Breast epithelium (tissue), 4 donors: ENCODE measurements at regions not wholly inside any gene's neighbourhood (a gene's known extent, or its start where the extent isn't known, plus 50 kb on each side); places are given as distances from the start of the nearest gene placed in this dataset.

Experiments used
- DNase-seq, 2 donors: peaks; one replicate each; pipeline ENCODE4 v3.0.0-alpha.2; 2019; ENCODE audit warnings: low spot score in 2 of 2
- H3K27ac ChIP-seq, 2 donors: fragments of 200-600 bp; sonication (generic) in 1 of 2; one replicate each; pipeline ENCODE4 v1.5.1; 2016 to 2019; ENCODE audit warnings: mild to moderate bottlenecking in 1 of 2
- H3K27me3 ChIP-seq, 2 donors: fragments of 200-600 bp; sonication (generic) in 1 of 2; one replicate each; pipeline versions ENCODE4 v1.5.1 to v1.6.0; 2017 to 2019; ENCODE audit warnings: control low read depth in 1 of 2, mild to moderate bottlenecking in 1 of 2
- H3K36me3 ChIP-seq: fragments of 200-600 bp; one replicate; pipeline ENCODE4 v1.5.1; 2019
- H3K4me1 ChIP-seq, 2 donors: fragments of 200-600 bp; sonication (generic); one replicate each; pipeline ENCODE4 v1.5.1; 2016 to 2019; ENCODE audit warnings: control low read depth in 1 of 2
- H3K4me3 ChIP-seq, 3 donors: fragments of 200-600 bp; sonication (generic); 1 replicate in 2 of 3; 2 replicates in 1 of 3; pipeline ENCODE4 v1.5.1; 2016 to 2019; ENCODE audit warnings: mild to moderate bottlenecking in 3 of 3, moderate library complexity in 2 of 3
- H3K9me3 ChIP-seq, 2 donors: fragments of 200-600 bp; sonication (generic) in 1 of 2; one replicate each; pipeline ENCODE4 v1.5.1; 2016 to 2019; ENCODE audit warnings: control low read depth in 1 of 2
- POLR2A ChIP-seq: fragments of 450-650 bp; IDR thresholded peaks from one replicate; pipeline ENCODE4 v1.6.1; 2016; ENCODE audit warnings: antibody characterized with exemption, mild to moderate bottlenecking, moderate library complexity
- POLR2AphosphoS5 ChIP-seq, 3 donors: sonication (generic); formaldehyde crosslinking; IDR thresholded peaks; one replicate each; pipeline ENCODE4 v1.6.1; 2017; ENCODE audit warnings: antibody characterized with exemption in 3 of 3
- intact Hi-C: fragments of 100-400 bp; cut with DNase I; formaldehyde crosslinking; loops from one replicate; pipeline ENCODE4 v1.15.1; 2023; ENCODE audit warnings: low total_unique reads
- TF ChIP-seq, protein P1 (sequence below), 3 donors: fragments of 450-650 bp; IDR thresholded peaks; one replicate each; pipeline ENCODE4 v1.5.1; 2016 to 2017; ENCODE audit warnings: antibody characterized with exemption in 3 of 3, mild to moderate bottlenecking in 3 of 3, moderate library complexity in 3 of 3

DNA sequence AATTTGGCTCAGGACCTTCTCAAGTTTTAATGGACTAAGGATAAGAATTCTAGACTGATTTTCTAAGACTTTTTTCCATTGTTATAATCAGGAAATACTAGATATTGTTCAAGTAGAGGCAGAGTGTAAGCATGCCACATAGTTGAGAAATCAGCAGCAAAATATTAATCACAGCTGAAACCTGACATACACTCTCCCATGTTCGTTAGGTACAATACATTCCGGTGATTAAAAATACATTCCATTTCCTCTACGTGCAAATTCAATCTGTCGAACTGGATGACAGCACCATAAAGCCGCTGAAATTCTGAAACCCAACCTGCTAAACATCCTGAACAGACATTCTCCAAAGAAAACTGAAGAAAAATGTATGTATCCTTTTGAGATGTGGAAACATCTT lies 587.6 kb upstream of the DIPK2B start:
- no peak for DNase-seq
- Histone ChIP-seq H3K9me3 (peaks cover 0 to 5% of the 10 kb centered on the region in 2 donors), H3K4me1 (no peaks in the 10 kb centered on the region), H3K27ac (peak overlapping the region in 1 of 2 donors; percentile 67), H3K27me3 (peaks cover 0 to 27% of the 10 kb centered on the region in 2 donors), H3K4me3 (no peak overlapping the region), H3K36me3 (no peaks in the 10 kb centered on the region)
- TF ChIP-seq POLR2A (no peak), POLR2AphosphoS5 (IDR thresholded peaks at IDR 0.05) (no peak)
- TF ChIP-seq, protein P1, sequence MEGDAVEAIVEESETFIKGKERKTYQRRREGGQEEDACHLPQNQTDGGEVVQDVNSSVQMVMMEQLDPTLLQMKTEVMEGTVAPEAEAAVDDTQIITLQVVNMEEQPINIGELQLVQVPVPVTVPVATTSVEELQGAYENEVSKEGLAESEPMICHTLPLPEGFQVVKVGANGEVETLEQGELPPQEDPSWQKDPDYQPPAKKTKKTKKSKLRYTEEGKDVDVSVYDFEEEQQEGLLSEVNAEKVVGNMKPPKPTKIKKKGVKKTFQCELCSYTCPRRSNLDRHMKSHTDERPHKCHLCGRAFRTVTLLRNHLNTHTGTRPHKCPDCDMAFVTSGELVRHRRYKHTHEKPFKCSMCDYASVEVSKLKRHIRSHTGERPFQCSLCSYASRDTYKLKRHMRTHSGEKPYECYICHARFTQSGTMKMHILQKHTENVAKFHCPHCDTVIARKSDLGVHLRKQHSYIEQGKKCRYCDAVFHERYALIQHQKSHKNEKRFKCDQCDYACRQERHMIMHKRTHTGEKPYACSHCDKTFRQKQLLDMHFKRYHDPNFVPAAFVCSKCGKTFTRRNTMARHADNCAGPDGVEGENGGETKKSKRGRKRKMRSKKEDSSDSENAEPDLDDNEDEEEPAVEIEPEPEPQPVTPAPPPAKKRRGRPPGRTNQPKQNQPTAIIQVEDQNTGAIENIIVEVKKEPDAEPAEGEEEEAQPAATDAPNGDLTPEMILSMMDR (IDR thresholded peaks at IDR 0.05) = no peak
- intact Hi-C loops = no loop called here

DNA sequence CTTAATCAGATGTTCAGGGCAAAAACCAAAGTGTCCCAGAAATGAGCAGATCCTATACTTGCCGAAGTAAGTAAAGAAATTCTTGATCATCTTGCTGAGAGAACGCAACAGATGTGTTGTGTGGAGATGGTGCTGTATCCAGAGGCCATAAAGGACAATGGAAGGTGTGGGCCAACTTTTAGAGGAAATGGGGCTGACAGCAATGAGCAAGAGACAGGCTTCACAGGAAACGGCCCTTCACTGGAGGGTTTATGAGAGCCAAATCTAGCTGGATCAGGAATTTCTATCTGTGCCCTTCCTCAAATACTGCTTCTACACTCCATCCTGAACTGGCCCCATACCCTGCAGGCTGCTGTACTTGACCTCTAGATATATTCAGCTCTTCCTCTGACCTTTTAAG lies 583.9 kb upstream of the DIPK2B start:
- Histone ChIP-seq H3K27ac (no peak overlapping the region), H3K27me3 (peaks cover 0 to 34% of the 10 kb centered on the region in 2 donors), H3K4me3 (no peak overlapping the region), H3K4me1 (no peaks in the 10 kb centered on the region), H3K9me3 (no peaks in the 10 kb centered on the region), H3K36me3 (no peaks in the 10 kb centered on the region)
- intact Hi-C loops = no loop called here
- DNase-seq = no peak
- no peak for TF ChIP-seq POLR2AphosphoS5 (IDR thresholded peaks at IDR 0.05)
- TF ChIP-seq, protein P1 (IDR thresholded peaks at IDR 0.05) = no peak
- no peak for TF ChIP-seq POLR2A

DNA sequence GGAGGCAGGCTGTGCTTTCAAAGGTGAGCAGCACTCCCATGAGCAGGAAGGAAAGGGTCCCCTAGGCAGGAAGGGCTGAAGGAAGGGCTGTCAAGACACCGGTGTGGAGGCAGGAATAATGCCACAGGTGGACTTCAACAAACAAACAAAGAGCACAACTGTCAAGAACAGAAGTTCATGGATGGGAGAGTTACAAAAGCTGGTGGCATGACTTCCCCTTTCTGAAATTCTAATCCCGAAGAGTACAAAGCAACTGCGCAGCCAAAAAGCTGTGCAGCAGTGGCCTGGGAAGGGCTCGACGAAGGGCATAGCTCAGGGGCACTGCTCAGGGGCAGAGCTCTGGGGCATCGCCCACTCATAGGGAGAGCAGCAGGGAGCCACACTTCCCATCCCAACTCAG lies 582.3 kb upstream of the DIPK2B start:
- no peak for DNase-seq
- no peak for TF ChIP-seq POLR2AphosphoS5 (IDR thresholded peaks at IDR 0.05)
- TF ChIP-seq, protein P1 (IDR thresholded peaks at IDR 0.05) = no peak
- TF ChIP-seq POLR2A = no peak
- Histone ChIP-seq H3K4me1 (no peaks in the 10 kb centered on the region), H3K36me3 (no peaks in the 10 kb centered on the region), H3K4me3 (no peak overlapping the region), H3K27ac (no peak overlapping the region), H3K27me3 (peaks cover 0 to 32% of the 10 kb centered on the region in 2 donors), H3K9me3 (no peaks in the 10 kb centered on the region)
- intact Hi-C loops = no loop called here

DNA sequence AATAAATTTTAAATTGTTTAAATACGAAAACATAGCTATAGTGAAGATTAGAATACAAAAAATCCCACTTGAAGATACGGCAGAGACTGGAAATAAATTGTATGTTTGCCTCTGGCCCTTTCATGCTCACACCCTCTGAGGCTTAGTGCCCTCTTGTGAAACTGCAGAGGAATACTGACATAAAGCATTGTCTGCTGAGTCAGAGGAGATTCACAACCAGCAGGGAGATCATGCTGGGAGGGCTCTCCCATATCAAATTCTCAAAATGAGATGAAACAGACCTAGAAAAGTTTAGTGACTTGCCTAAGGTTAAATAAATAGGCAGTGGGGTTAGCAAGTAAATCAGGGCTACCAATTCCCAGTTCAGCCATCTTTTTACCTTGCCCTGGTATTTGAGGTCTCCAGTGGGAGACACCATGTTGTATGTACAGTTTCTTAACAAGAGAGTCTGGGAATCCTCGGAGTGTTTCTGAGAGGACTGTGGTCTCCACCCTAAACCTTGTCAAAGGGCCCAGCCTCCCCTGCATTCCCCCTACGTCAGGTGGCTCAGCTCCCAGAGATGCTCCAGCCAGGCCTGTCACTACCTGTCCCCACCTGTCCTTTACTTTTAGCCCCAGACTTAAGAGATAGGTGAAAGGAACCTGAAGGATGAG lies 581.4 kb upstream of the DIPK2B start:
- H3K27me3 ChIP-seq = peaks cover 0 to 33% of the 10 kb centered on the region in 2 donors
- TF ChIP-seq POLR2A = no peak
- TF ChIP-seq POLR2AphosphoS5 (IDR thresholded peaks at IDR 0.05) = no peak
- TF ChIP-seq, protein P1 (IDR thresholded peaks at IDR 0.05) = no peak
- H3K4me3 ChIP-seq = no peak overlapping the region
- H3K9me3 ChIP-seq = no peaks in the 10 kb centered on the region
- intact Hi-C loops = no loop called here
- H3K36me3 ChIP-seq = no peaks in the 10 kb centered on the region
- no peaks in the 10 kb centered on the region for H3K4me1 ChIP-seq
- peak overlapping the region in 1 of 2 donors; percentile 62 for H3K27ac ChIP-seq
- no peak for DNase-seq

DNA sequence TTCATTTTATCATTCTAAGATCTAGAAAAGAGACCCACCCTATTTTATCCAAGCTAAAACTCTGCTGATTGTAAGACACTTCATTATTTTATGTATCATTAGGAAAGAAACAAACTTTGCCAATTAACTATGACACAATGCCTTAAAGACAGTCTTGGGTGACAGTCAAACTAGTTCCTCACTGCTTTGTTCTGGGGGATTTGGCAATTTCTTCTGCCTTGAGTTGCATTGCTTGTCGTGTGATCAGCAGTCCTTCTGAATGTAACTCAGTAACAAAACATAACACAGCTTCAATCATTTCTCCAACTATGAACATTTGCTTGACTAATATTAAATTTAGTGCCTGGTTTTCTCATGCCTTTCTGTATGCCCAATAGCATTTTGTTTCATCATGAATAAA lies 577.9 kb upstream of the DIPK2B start:
- intact Hi-C loops = no loop called here
- no peaks in the 10 kb centered on the region for H3K4me1 ChIP-seq

More for the DNA sequence above, 577.9 kb upstream of the DIPK2B start:
- TF ChIP-seq, protein P1 (IDR thresholded peaks at IDR 0.05) = no peak
- no peak for TF ChIP-seq POLR2A
- no peak for TF ChIP-seq POLR2AphosphoS5 (IDR thresholded peaks at IDR 0.05)
- no peaks in the 10 kb centered on the region for H3K36me3 ChIP-seq
- no peak for DNase-seq
- H3K4me3 ChIP-seq = no peak overlapping the region
- peaks cover 0 to 41% of the 10 kb centered on the region in 2 donors for H3K27me3 ChIP-seq
- H3K27ac ChIP-seq = no peak overlapping the region
- no peaks in the 10 kb centered on the region for H3K9me3 ChIP-seq
